NB4 (cell line): ENCODE measurements at regions not wholly inside any gene's neighbourhood (a gene's known extent, or its start where the extent isn't known, plus 50 kb on each side); places are given as distances from the start of the nearest gene placed in this dataset.

ENCODE experiments used
- DNase-seq: peaks from one replicate; pipeline ENCODE4 v3.0.0; 2010; ENCODE audit warnings: low read depth
- H3K4me3 ChIP-seq: one replicate; pipeline ENCODE4 v1.5.1; 2011; ENCODE audit warnings: mild to moderate bottlenecking, low read depth, low read length, moderate library complexity
- CTCF ChIP-seq: IDR thresholded peaks from one replicate; pipeline ENCODE4 v1.5.1; 2012; ENCODE audit warnings: low read depth, low read length
- MAX ChIP-seq: IDR thresholded peaks from 2 replicates; pipeline ENCODE4 v1.6.1; 2011; ENCODE audit warnings: low read depth, low read length
- MYC ChIP-seq: IDR thresholded peaks from 2 replicates; pipeline ENCODE4 v1.6.1; 2011; ENCODE audit warnings: low read depth, low read length
- POLR2A ChIP-seq: IDR thresholded peaks from 2 replicates; pipeline ENCODE4 v1.6.1; 2011; ENCODE audit warnings: mild to moderate bottlenecking; ENCODE audit not compliant: insufficient read length; ENCODE audit errors: extremely low read depth

- TF ChIP-seq CTCF (no peak), POLR2A (no peak), MAX (no peak), MYC (no peak)
- DNase-seq: no peak
- H3K4me3 ChIP-seq: no peak overlapping the region
Observed at GRCh38 chr11:25900814-25901213, 431.1 kb upstream of the ANO3 start.

GRCh38 chr11:25901415-25901814 lies 430.5 kb upstream of the ANO3 start:
- TF ChIP-seq MYC: no peak
- no peak for TF ChIP-seq MAX
- no peak for TF ChIP-seq POLR2A
- no peak overlapping the region for H3K4me3 ChIP-seq
- no peak for DNase-seq

- H3K4me3 ChIP-seq: no peak overlapping the region
- DNase-seq: no peak
- TF ChIP-seq MYC: no peak
- no peak for TF ChIP-seq POLR2A
Observed at GRCh38 chr11:25902476-25902875, 429.5 kb upstream of the ANO3 start.

- no peak overlapping the region for H3K4me3 ChIP-seq
- TF ChIP-seq CTCF (no peak), MYC (no peak), MAX (no peak), POLR2A (no peak)
- no peak for DNase-seq
Observed at GRCh38 chr11:25908726-25909125, 423.2 kb upstream of the ANO3 start.

- TF ChIP-seq MYC (no peak), POLR2A (no peak), CTCF (no peak), MAX (no peak)
- no peak for DNase-seq
- H3K4me3 ChIP-seq: no peak overlapping the region
Observed at GRCh38 chr11:25910086-25910485, 421.8 kb upstream of the ANO3 start.

- TF ChIP-seq CTCF (no peak), MYC (no peak), POLR2A (no peak), MAX (no peak)
- no peak overlapping the region for H3K4me3 ChIP-seq
- DNase-seq: no peak
Observed at GRCh38 chr11:25920356-25920755, 411.6 kb upstream of the ANO3 start.

GRCh38 chr11:25924586-25924985 lies 407.3 kb upstream of the ANO3 start:
- no peak overlapping the region for H3K4me3 ChIP-seq
- TF ChIP-seq MAX: no peak
- no peak for TF ChIP-seq POLR2A
- TF ChIP-seq MYC: no peak
- TF ChIP-seq CTCF: no peak
- no peak for DNase-seq
